Nephron (organoid): ENCODE measurements at regions not wholly inside any gene's neighbourhood (a gene's known extent, or its start where the extent isn't known, plus 50 kb on each side); places are given as distances from the start of the nearest gene placed in this dataset.
A peak's percentile ranks its signal among the peaks of the same experiment; 100 is the strongest.

Experiments used
- H3K27ac Mint-ChIP-seq, 3 experiments: 2 replicates each; pipeline ENCODE4 v1.8.0; 2020; ENCODE audit warnings: mixed read lengths in 3 of 3, mild to moderate bottlenecking in 2 of 3, moderate library complexity in 1 of 3
- H3K27me3 Mint-ChIP-seq: 2 replicates; pipeline ENCODE4 v1.8.0; 2021; ENCODE audit warnings: low read depth, mild to moderate bottlenecking, moderate library complexity, mixed read lengths
- H3K36me3 Mint-ChIP-seq: 2 replicates; pipeline ENCODE4 v1.8.0; 2020; ENCODE audit warnings: low read depth, mixed read lengths
- H3K4me1 Mint-ChIP-seq: 2 replicates; pipeline ENCODE4 v1.8.0; 2020; ENCODE audit warnings: mixed read lengths
- H3K4me3 Mint-ChIP-seq, 3 experiments: 2 replicates each; pipeline ENCODE4 v1.8.0; 2020; ENCODE audit warnings: mild to moderate bottlenecking in 3 of 3, mixed read lengths in 3 of 3, moderate library complexity in 2 of 3
- H3K9me3 Mint-ChIP-seq: 2 replicates; pipeline ENCODE4 v1.8.0; 2020; ENCODE audit warnings: mixed read lengths
- CTCF ChIP-seq, 3 experiments: fragments of 200-600 bp; sonication (generic); IDR thresholded peaks; one replicate each; pipeline ENCODE4 v1.5.0; 2021; ENCODE audit warnings: antibody characterized with exemption in 3 of 3; ENCODE audit not compliant: unreplicated experiment in 3 of 3

- Mint-ChIP-seq H3K36me3 (no peaks in the 10 kb centered on the region), H3K27ac (no peak overlapping the region), H3K9me3 (peaks cover 27% of the 10 kb centered on the region)
These were observed 275.9 kb upstream of the GCFC2 start for GRCh38 chr2:75986617-75987016.

GRCh38 chr2:75982719-75983118 lies 272.0 kb upstream of the GCFC2 start:
- no peak for TF ChIP-seq CTCF (IDR thresholded peaks at IDR 0.05; ENCODE audit: unreplicated experiment in 3 of 3)
- H3K4me3 Mint-ChIP-seq = no peak overlapping the region
- H3K27me3 Mint-ChIP-seq = no peaks in the 10 kb centered on the region
- H3K9me3 Mint-ChIP-seq = no peaks in the 10 kb centered on the region
- H3K36me3 Mint-ChIP-seq = no peaks in the 10 kb centered on the region
- peak overlapping the region in 1 of 3 experiments; percentile 18 for H3K27ac Mint-ChIP-seq
- peaks cover 5% of the 10 kb centered on the region for H3K4me1 Mint-ChIP-seq

More at GRCh38 chr2:75986617-75987016, 275.9 kb upstream of the GCFC2 start:
- no peaks in the 10 kb centered on the region for H3K27me3 Mint-ChIP-seq
- no peak for TF ChIP-seq CTCF (IDR thresholded peaks at IDR 0.05; ENCODE audit: unreplicated experiment in 3 of 3)
- peaks cover 5% of the 10 kb centered on the region for H3K4me1 Mint-ChIP-seq
- H3K4me3 Mint-ChIP-seq = no peak overlapping the region

- no peak overlapping the region for H3K27ac Mint-ChIP-seq
- TF ChIP-seq CTCF (IDR thresholded peaks at IDR 0.05; ENCODE audit: unreplicated experiment in 3 of 3) = no peak
- peaks cover 2% of the 10 kb centered on the region for H3K9me3 Mint-ChIP-seq
- H3K36me3 Mint-ChIP-seq = no peaks in the 10 kb centered on the region
- no peaks in the 10 kb centered on the region for H3K27me3 Mint-ChIP-seq
- H3K4me3 Mint-ChIP-seq = no peak overlapping the region
- no peaks in the 10 kb centered on the region for H3K4me1 Mint-ChIP-seq
These were observed 253.9 kb upstream of the GCFC2 start for GRCh38 chr2:75964646-75965045.

DNA sequence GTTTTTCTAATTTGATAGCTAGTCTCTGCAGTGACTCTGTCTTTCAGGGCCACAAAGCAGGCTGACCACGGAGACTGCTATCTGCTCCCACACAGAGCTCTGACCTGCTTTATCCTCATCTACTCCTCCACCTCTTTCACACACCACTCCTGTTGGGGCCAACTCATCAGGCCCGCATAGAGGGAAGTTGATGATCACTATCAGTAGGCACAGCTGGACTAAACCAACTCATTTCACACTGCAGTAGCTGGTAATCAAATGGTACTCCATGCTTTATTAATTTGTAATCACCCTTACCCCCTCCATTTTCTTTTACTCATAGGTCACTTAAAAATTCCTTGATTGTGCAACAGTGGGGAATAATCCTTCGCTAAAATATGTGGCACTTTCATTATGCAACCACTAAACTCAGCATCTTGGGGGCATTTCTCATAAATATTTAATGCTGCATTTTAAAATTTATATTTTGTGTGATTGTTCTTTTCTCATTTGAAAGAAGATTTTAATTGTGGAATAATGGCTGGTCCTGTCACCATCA lies 249.8 kb upstream of the GCFC2 start:
- no peaks in the 10 kb centered on the region for H3K4me1 Mint-ChIP-seq
- no peak for TF ChIP-seq CTCF (IDR thresholded peaks at IDR 0.05; ENCODE audit: unreplicated experiment in 3 of 3)
- no peaks in the 10 kb centered on the region for H3K36me3 Mint-ChIP-seq
- H3K27ac Mint-ChIP-seq = no peak overlapping the region
- H3K9me3 Mint-ChIP-seq = no peaks in the 10 kb centered on the region
- no peaks in the 10 kb centered on the region for H3K27me3 Mint-ChIP-seq
- no peak overlapping the region for H3K4me3 Mint-ChIP-seq

GRCh38 chr2:75959724-75960471 lies 249.2 kb upstream of the GCFC2 start:
- H3K36me3 Mint-ChIP-seq = no peaks in the 10 kb centered on the region
- H3K4me3 Mint-ChIP-seq = no peak overlapping the region
- no peak for TF ChIP-seq CTCF (IDR thresholded peaks at IDR 0.05; ENCODE audit: unreplicated experiment in 3 of 3)
- H3K27ac Mint-ChIP-seq = no peak overlapping the region
- no peaks in the 10 kb centered on the region for H3K27me3 Mint-ChIP-seq
- no peaks in the 10 kb centered on the region for H3K9me3 Mint-ChIP-seq
- H3K4me1 Mint-ChIP-seq = no peaks in the 10 kb centered on the region

- Mint-ChIP-seq H3K27me3 (no peaks in the 10 kb centered on the region), H3K9me3 (no peaks in the 10 kb centered on the region), H3K4me3 (no peak overlapping the region), H3K4me1 (no peaks in the 10 kb centered on the region), H3K36me3 (no peaks in the 10 kb centered on the region), H3K27ac (no peak overlapping the region)
- no peak for TF ChIP-seq CTCF (IDR thresholded peaks at IDR 0.05; ENCODE audit: unreplicated experiment in 3 of 3)
These were observed 244.0 kb upstream of the GCFC2 start for GRCh38 chr2:75954761-75955160.
